Germinal center (tissue), 1 donor: ENCODE measurements at regions not wholly inside any gene's neighbourhood (a gene's known extent, or its start where the extent isn't known, plus 50 kb on each side); places are given as distances from the start of the nearest gene placed in this dataset.

ENCODE experiments used
- DNase-seq: peaks from one replicate; pipeline ENCODE4 v3.0.0; 2012; ENCODE audit warnings: mixed read lengths, low spot score

- DNase-seq, result no peak
Observed at GRCh38 chr3:117519776-117520175, 810.2 kb downstream of the TUSC7 start.

- DNase-seq, result no peak
Observed at GRCh38 chr3:117520582-117520981, 811.0 kb downstream of the TUSC7 start.

GRCh38 chr3:117523418-117523817 lies 813.8 kb downstream of the TUSC7 start:
- no peak for DNase-seq

GRCh38 chr3:117524890-117525289 lies 815.3 kb downstream of the TUSC7 start:
- no peak for DNase-seq

GRCh38 chr3:117526470-117527079 lies 817.0 kb downstream of the TUSC7 start:
- peak; percentile 4 for DNase-seq

GRCh38 chr3:117527346-117527745 lies 817.8 kb downstream of the TUSC7 start:
- DNase-seq, result no peak

- DNase-seq, result no peak
Observed at GRCh38 chr3:117528688-117529087, 819.1 kb downstream of the TUSC7 start.

GRCh38 chr3:117531078-117531767 lies 821.6 kb downstream of the TUSC7 start:
- no peak for DNase-seq

GRCh38 chr3:117532268-117532667 lies 822.7 kb downstream of the TUSC7 start:
- no peak for DNase-seq

GRCh38 chr3:117534138-117534537 lies 824.6 kb downstream of the TUSC7 start:
- no peak for DNase-seq

- no peak for DNase-seq
Observed at GRCh38 chr3:117536006-117536405, 826.4 kb downstream of the TUSC7 start.

- DNase-seq, result no peak
Observed at GRCh38 chr3:117537949-117538348, 828.4 kb downstream of the TUSC7 start.

- DNase-seq, result no peak
Observed at GRCh38 chr3:117539729-117540128, 830.1 kb downstream of the TUSC7 start.

- no peak for DNase-seq
Observed at GRCh38 chr3:117540597-117540996, 831.0 kb downstream of the TUSC7 start.

- DNase-seq, result no peak
Observed at GRCh38 chr3:117541721-117542120, 832.1 kb downstream of the TUSC7 start.

GRCh38 chr3:117543521-117543920 lies 833.9 kb downstream of the TUSC7 start:
- DNase-seq, result no peak

GRCh38 chr3:117545484-117545883 lies 835.9 kb downstream of the TUSC7 start:
- DNase-seq, result no peak

- no peak for DNase-seq
Observed at GRCh38 chr3:117547956-117548550, 838.5 kb downstream of the TUSC7 start.

GRCh38 chr3:117548600-117548999 lies 839.0 kb downstream of the TUSC7 start:
- no peak for DNase-seq

GRCh38 chr3:117549716-117550115 lies 840.1 kb downstream of the TUSC7 start:
- DNase-seq, result no peak

- DNase-seq, result no peak
Observed at GRCh38 chr3:117550766-117551165, 841.2 kb downstream of the TUSC7 start.

GRCh38 chr3:117553461-117553860 lies 843.9 kb downstream of the TUSC7 start:
- no peak for DNase-seq

GRCh38 chr3:117556646-117557407 lies 847.2 kb downstream of the TUSC7 start:
- DNase-seq, result no peak
